Kasumi-1 (cell line): ENCODE measurements at regions not wholly inside any gene's neighbourhood (a gene's known extent, or its start where the extent isn't known, plus 50 kb on each side); places are given as distances from the start of the nearest gene placed in this dataset.

Source experiments
- DNase-seq, 2 experiments: peaks; one replicate each; lab custom pipeline; 2025; lab: John Stamatoyannopoulos, UW

GRCh38 chr11:114758627-114759026, 80.3 kb downstream of the NXPE2 start:
- no peak for DNase-seq

GRCh38 chr11:114762408-114762807, 84.1 kb downstream of the NXPE2 start:
- DNase-seq: peak; percentile 22 to 31

- DNase-seq: no peak
These were observed 86.2 kb downstream of the NXPE2 start for GRCh38 chr11:114764563-114764962.

- DNase-seq: no peak
These were observed 92.8 kb downstream of the NXPE2 start for GRCh38 chr11:114771172-114771571.

- DNase-seq: no peak
These were observed 95.4 kb downstream of the NXPE2 start for GRCh38 chr11:114773541-114774338.

- no peak for DNase-seq
These were observed 96.5 kb downstream of the NXPE2 start for GRCh38 chr11:114774599-114775361.

GRCh38 chr11:114775875-114776621, 97.7 kb downstream of the NXPE2 start:
- no peak for DNase-seq

- DNase-seq: no peak
These were observed 98.6 kb downstream of the NXPE2 start for GRCh38 chr11:114776956-114777355.

GRCh38 chr11:114779189-114779588, 100.9 kb downstream of the NXPE2 start:
- DNase-seq: no peak

GRCh38 chr11:114782650-114783310, 104.5 kb downstream of the NXPE2 start:
- DNase-seq: no peak

GRCh38 chr11:114783805-114784204, 105.5 kb downstream of the NXPE2 start:
- no peak for DNase-seq

GRCh38 chr11:114784216-114784615, 105.9 kb downstream of the NXPE2 start:
- DNase-seq: no peak

- no peak for DNase-seq
These were observed 106.6 kb downstream of the NXPE2 start for GRCh38 chr11:114784891-114785290.

GRCh38 chr11:114785820-114786219, 107.5 kb downstream of the NXPE2 start:
- DNase-seq: no peak

- DNase-seq: no peak
These were observed 108.8 kb downstream of the NXPE2 start for GRCh38 chr11:114787126-114787525.

GRCh38 chr11:114790910-114791309, 112.6 kb downstream of the NXPE2 start:
- no peak for DNase-seq

- DNase-seq: no peak
These were observed 115.8 kb downstream of the NXPE2 start for GRCh38 chr11:114794048-114794684.

GRCh38 chr11:114796954-114797721, 118.8 kb downstream of the NXPE2 start:
- no peak for DNase-seq

GRCh38 chr11:114799476-114799875, 121.1 kb downstream of the NXPE2 start:
- no peak for DNase-seq

GRCh38 chr11:114801773-114802172, 123.4 kb downstream of the NXPE2 start:
- no peak for DNase-seq

GRCh38 chr11:114802878-114803277, 124.6 kb downstream of the NXPE2 start:
- DNase-seq: no peak
